ENCODE measurements at regions not wholly inside any gene's neighbourhood (a gene's known extent, or its start where the extent isn't known, plus 50 kb on each side); places are given as distances from the start of the nearest gene placed in this dataset.

- Histone ChIP-seq H3K4me1 (ENCODE audit: insufficient read depth, low read length) (peaks cover 4% of the 10 kb centered on the region; the same call in 1 of the 2 replicates), H4K20me1 (ENCODE audit: insufficient read depth, low read length) (no peaks in the 10 kb centered on the region), H3K4me2 (ENCODE audit: low read depth, low read length) (no peak overlapping the region), H3K27me3 (ENCODE audit: control insufficient read depth in 1 of 2, insufficient read depth in 2 of 2, low read length in 2 of 2) (peaks cover 0 to 6% of the 10 kb centered on the region in 2 experiments; a peak in 4 of 5 replicates), H3K9me3 (ENCODE audit: low read length) (peaks cover 27% of the 10 kb centered on the region), H3K4me3 (replicated peaks in 1 of 3; ENCODE audit: insufficient read depth in 1 of 3, low read depth in 2 of 3, low read length in 3 of 3) (no peak overlapping the region), H3K9ac (ENCODE audit: insufficient read depth, low read depth, low read length) (no peak overlapping the region), H2AFZ (ENCODE audit: low read length) (no peak overlapping the region), H3K36me3 (replicated peaks in 1 of 2; ENCODE audit: control insufficient read depth in 1 of 2, insufficient read depth in 2 of 2, low read length in 2 of 2) (no peaks in the 10 kb centered on the region), H3K27ac (ENCODE audit: extremely low read length, insufficient read depth, low read length) (no peak overlapping the region), H3K79me2 (ENCODE audit: insufficient read depth, low read length) (no peaks in the 10 kb centered on the region)
- ChIA-PET CTCF (ENCODE audit: low intra/inter-chr PET ratio, low total read pairs) (no interaction called here), POLR2A (no interaction called here)
- FAIRE-seq (no peak), DNase-seq (ENCODE audit: low spot score) (no peak), ATAC-seq (no peak)
- WGBS (ENCODE audit: low lambda C conversion rate): 4% methylated on average over 1 of the region's 1 CpG
- intact Hi-C loops (cut with micrococcal nuclease; ENCODE audit: unreplicated experiment) (no loop called here), in situ Hi-C loops (cut with HindIII; ENCODE audit: extremely low pct_ligation_motif_present, low pct_unique_long_range_greater_than_20kb) (no loop called here)
- no TSS peak for BruUV-seq (replicated peaks)
- TF ChIP-seq PAXIP1 (CRISPR knock-in tag; conservative IDR thresholded peaks at IDR 0.05) (no peak), SP5 (CRISPR knock-in tag; IDR thresholded peaks at IDR 0.05; ENCODE audit: borderline replicate concordance, low read depth) (no peak), PLSCR1 (CRISPR knock-in tag; IDR thresholded peaks at IDR 0.05; ENCODE audit: borderline replicate concordance) (no peak), NPAS2 (CRISPR knock-in tag; IDR thresholded peaks at IDR 0.05; ENCODE audit: borderline replicate concordance) (no peak), MTF2 (CRISPR knock-in tag; IDR thresholded peaks at IDR 0.05; ENCODE audit: borderline replicate concordance) (no peak), ZNF878 (CRISPR knock-in tag; IDR thresholded peaks at IDR 0.05) (no peak), NFAT5 (CRISPR knock-in tag; IDR thresholded peaks at IDR 0.05) (no peak), ZNF576 (CRISPR knock-in tag; IDR thresholded peaks at IDR 0.05) (no peak), MIXL1 (CRISPR knock-in tag; IDR thresholded peaks at IDR 0.05) (no peak), GFI1 (CRISPR knock-in tag; IDR thresholded peaks at IDR 0.05; ENCODE audit: borderline replicate concordance) (no peak), ZNF383 (CRISPR knock-in tag; IDR thresholded peaks at IDR 0.05; ENCODE audit: borderline replicate concordance) (no peak), ZNF335 (CRISPR knock-in tag; IDR thresholded peaks at IDR 0.05) (no peak), MTA1 (CRISPR knock-in tag; IDR thresholded peaks at IDR 0.05; ENCODE audit: borderline replicate concordance) (no peak), ZNF44 (CRISPR knock-in tag; IDR thresholded peaks at IDR 0.05) (no peak), ZNF563 (CRISPR knock-in tag; IDR thresholded peaks at IDR 0.05) (no peak), SP1 (IDR thresholded peaks at IDR 0.05) (no peak), SP1 (CRISPR knock-in tag; IDR thresholded peaks at IDR 0.05) (no peak), NAIF1 (CRISPR knock-in tag; IDR thresholded peaks at IDR 0.05; ENCODE audit: borderline replicate concordance) (no peak)
These were observed 69.4 kb downstream of the LINC01488 start for GRCh38 chr11:69550846-69551245.
